Dermis microvascular lymphatic vessel endothelial cell (primary cell): ENCODE measurements at regions not wholly inside any gene's neighbourhood (a gene's known extent, or its start where the extent isn't known, plus 50 kb on each side); places are given as distances from the start of the nearest gene placed in this dataset.

Experiments
- DNase-seq, 2 donors: peaks; one replicate each; pipeline versions ENCODE4 v3.0.0 to v3.0.0-alpha.2; 2010; ENCODE audit warnings: low read depth in 2 of 2

GRCh38 chr20:51076786-51077685 is 54.1 kb upstream of the KCNG1 start:
- DNase-seq, result no peak

DNA sequence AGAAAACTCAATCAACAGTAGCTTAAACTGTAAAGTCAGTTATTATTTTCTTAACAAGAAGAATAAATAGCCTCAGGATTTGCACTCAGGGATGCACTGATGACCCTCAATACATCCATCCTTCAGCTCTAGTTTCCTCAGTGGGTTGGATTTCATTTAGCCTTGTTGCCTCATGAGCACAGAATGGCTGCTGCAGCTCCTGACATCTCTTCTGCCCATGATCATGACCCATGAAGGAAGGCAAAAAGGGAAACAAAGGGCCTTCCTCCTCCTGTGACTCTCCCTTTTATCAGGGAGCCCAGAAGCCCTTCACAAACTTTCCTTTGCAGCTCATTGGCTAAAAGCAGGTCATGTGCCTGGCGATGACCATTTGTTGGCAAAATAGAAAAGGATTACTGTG is 51.2 kb upstream of the KCNG1 start:
- no peak for DNase-seq
